A673 (cell line): ENCODE measurements at regions not wholly inside any gene's neighbourhood (a gene's known extent, or its start where the extent isn't known, plus 50 kb on each side); places are given as distances from the start of the nearest gene placed in this dataset.

Source experiments
- EZH2 ChIP-seq: fragments of 200-600 bp; sonication (generic); IDR thresholded peaks from 2 replicates; pipeline ENCODE4 v1.6.1; 2017; ENCODE audit warnings: borderline replicate concordance, low read depth, mild to moderate bottlenecking, mixed read lengths, antibody characterized with exemption, low read length; ENCODE audit not compliant: poor library complexity, severe bottlenecking
- TF ChIP-seq, protein P1 (sequence below): fragments of 300-800, 200-600 bp; sonication (generic); conservative IDR thresholded peaks from 2 replicates; pipeline ENCODE4 v1.5.1; 2017; ENCODE audit warnings: low read depth, mild to moderate bottlenecking, antibody characterized with exemption, low read length, moderate library complexity, mixed read lengths

DNA sequence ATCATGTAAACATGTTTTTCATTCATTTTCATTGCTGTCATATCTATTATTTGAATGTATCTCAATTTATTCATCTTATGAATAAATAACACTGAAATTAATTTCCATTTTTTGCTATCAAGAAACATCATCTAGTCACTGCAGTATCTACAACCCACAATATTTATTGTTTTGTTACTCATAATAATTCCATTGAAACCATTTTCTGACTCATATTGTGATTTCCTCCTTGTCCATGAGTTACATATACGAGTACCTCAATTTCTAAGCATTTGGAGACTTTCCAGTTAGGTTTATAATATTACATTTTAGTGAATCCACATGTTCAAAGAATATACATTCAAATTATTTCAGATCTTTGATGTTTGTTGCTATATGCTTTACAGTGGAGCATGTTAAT, 1524.0 kb downstream of the SLITRK1 start:
- TF ChIP-seq, protein P1, sequence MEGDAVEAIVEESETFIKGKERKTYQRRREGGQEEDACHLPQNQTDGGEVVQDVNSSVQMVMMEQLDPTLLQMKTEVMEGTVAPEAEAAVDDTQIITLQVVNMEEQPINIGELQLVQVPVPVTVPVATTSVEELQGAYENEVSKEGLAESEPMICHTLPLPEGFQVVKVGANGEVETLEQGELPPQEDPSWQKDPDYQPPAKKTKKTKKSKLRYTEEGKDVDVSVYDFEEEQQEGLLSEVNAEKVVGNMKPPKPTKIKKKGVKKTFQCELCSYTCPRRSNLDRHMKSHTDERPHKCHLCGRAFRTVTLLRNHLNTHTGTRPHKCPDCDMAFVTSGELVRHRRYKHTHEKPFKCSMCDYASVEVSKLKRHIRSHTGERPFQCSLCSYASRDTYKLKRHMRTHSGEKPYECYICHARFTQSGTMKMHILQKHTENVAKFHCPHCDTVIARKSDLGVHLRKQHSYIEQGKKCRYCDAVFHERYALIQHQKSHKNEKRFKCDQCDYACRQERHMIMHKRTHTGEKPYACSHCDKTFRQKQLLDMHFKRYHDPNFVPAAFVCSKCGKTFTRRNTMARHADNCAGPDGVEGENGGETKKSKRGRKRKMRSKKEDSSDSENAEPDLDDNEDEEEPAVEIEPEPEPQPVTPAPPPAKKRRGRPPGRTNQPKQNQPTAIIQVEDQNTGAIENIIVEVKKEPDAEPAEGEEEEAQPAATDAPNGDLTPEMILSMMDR: no peak
- TF ChIP-seq EZH2: no peak
